ENCODE measurements at regions not wholly inside any gene's neighbourhood (a gene's known extent, or its start where the extent isn't known, plus 50 kb on each side); places are given as distances from the start of the nearest gene placed in this dataset.

GRCh38 chr18:24588440-24588839 lies 128.0 kb downstream of the HRH4 start:
- no peak for TF ChIP-seq CTCF (conservative IDR thresholded peaks at IDR 0.05)
- no peak for TF ChIP-seq ZFX (IDR thresholded peaks at IDR 0.05)
